Parathyroid adenoma (tissue), 2 donors: ENCODE measurements at regions not wholly inside any gene's neighbourhood (a gene's known extent, or its start where the extent isn't known, plus 50 kb on each side); places are given as distances from the start of the nearest gene placed in this dataset.

Source experiments
- H2AFZ ChIP-seq: fragments of 300-600 bp; sonication (generic); one replicate; pipeline ENCODE4 v1.7.0; 2017; ENCODE audit warnings: antibody characterized with exemption, mild to moderate bottlenecking
- H3K27ac ChIP-seq: fragments of 300-600 bp; sonication (generic); one replicate; pipeline ENCODE4 v1.7.0; 2017
- H3K27me3 ChIP-seq: fragments of 300-600 bp; sonication (generic); one replicate; pipeline ENCODE4 v1.7.0; 2017; ENCODE audit warnings: low read length; ENCODE audit not compliant: control insufficient read depth, insufficient read depth
- H3K36me3 ChIP-seq: fragments of 300-600 bp; sonication (generic); one replicate; pipeline ENCODE4 v1.7.0; 2017; ENCODE audit warnings: low read length; ENCODE audit not compliant: control insufficient read depth, insufficient read depth
- H3K4me1 ChIP-seq: fragments of 300-600 bp; sonication (generic); one replicate; pipeline ENCODE4 v1.7.0; 2017; ENCODE audit warnings: control low read depth
- H3K4me2 ChIP-seq: fragments of 300-600 bp; sonication (generic); one replicate; pipeline ENCODE4 v1.7.0; 2017; ENCODE audit warnings: low read length
- H3K4me3 ChIP-seq: fragments of 300-600 bp; sonication (generic); one replicate; pipeline ENCODE4 v1.7.0; 2017; ENCODE audit warnings: low read depth, low read length
- H3K79me2 ChIP-seq: fragments of 300-600 bp; sonication (generic); one replicate; pipeline ENCODE4 v1.7.0; 2017; ENCODE audit warnings: control low read depth
- H3K9ac ChIP-seq: fragments of 300-600 bp; sonication (generic); one replicate; pipeline ENCODE4 v1.7.0; 2017; ENCODE audit warnings: mild to moderate bottlenecking
- H3K9me3 ChIP-seq: fragments of 300-600 bp; sonication (generic); one replicate; pipeline ENCODE4 v1.7.0; 2017; ENCODE audit warnings: low read length; ENCODE audit not compliant: control insufficient read depth
- TF ChIP-seq, protein P1 (sequence below): fragments of 300-600 bp; sonication (generic); IDR thresholded peaks from one replicate; pipeline ENCODE4 v1.7.0; 2017; ENCODE audit warnings: antibody characterized with exemption, mild to moderate bottlenecking
- donor health status: primary hyperparathyroidism.

DNA sequence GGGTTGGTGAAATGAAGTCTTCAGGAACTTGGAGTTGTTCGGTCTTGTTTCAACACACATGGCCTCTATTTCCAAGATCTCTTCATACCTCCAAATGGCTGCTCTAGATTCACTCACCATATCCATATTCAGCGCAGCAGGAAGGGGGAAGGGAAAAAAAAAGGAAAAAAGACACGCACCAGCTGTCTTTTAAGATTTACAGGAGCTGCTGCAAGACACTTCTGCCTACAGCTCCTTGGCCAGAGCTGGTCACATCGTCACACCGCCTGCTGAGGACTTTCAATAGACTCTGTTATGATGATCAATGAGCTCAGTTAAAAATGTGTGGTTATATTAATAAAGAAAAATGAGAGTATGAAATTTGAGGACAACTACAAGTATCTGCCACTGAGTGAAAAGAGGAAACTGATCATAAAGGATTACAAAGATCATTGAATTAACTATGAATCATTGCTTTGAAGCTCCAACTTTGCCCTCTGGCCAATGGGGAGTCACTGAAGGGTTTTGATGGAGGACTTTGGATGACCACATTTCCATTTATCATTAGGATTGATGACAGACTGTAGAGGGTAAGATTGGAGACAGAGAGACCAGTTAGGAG, 182.1 kb upstream of the HMGA2 start:
- Histone ChIP-seq H3K9ac (no peak overlapping the region), H3K4me3 (no peak overlapping the region), H3K4me2 (no peak overlapping the region), H3K79me2 (no peaks in the 10 kb centered on the region), H3K4me1 (no peaks in the 10 kb centered on the region), H3K9me3 (no peaks in the 10 kb centered on the region), H3K27me3 (no peaks in the 10 kb centered on the region), H3K27ac (no peak overlapping the region), H3K36me3 (no peaks in the 10 kb centered on the region), H2AFZ (no peak overlapping the region)
- TF ChIP-seq, protein P1, sequence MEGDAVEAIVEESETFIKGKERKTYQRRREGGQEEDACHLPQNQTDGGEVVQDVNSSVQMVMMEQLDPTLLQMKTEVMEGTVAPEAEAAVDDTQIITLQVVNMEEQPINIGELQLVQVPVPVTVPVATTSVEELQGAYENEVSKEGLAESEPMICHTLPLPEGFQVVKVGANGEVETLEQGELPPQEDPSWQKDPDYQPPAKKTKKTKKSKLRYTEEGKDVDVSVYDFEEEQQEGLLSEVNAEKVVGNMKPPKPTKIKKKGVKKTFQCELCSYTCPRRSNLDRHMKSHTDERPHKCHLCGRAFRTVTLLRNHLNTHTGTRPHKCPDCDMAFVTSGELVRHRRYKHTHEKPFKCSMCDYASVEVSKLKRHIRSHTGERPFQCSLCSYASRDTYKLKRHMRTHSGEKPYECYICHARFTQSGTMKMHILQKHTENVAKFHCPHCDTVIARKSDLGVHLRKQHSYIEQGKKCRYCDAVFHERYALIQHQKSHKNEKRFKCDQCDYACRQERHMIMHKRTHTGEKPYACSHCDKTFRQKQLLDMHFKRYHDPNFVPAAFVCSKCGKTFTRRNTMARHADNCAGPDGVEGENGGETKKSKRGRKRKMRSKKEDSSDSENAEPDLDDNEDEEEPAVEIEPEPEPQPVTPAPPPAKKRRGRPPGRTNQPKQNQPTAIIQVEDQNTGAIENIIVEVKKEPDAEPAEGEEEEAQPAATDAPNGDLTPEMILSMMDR, result no peak

DNA sequence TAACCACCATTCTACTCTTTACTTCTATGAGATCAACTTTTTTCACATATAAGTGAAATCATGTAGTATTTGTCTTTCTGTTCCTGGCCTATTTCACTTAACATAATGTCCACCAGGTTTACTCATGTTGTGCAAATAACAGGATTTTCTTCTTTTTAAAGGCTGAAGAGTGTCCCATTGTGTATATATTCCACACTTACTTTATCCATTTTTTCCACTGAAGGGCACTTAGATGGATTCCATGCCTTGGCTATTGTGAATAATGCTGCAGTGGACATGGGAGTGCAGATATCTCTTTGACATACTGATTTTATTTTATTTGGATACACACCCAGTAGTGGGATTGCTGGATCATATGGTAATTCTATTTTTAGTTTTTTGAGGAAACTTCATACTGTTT, 181.1 kb upstream of the HMGA2 start:
- Histone ChIP-seq H2AFZ (no peak overlapping the region), H3K9me3 (no peaks in the 10 kb centered on the region), H3K36me3 (no peaks in the 10 kb centered on the region), H3K27me3 (no peaks in the 10 kb centered on the region), H3K27ac (no peak overlapping the region), H3K4me3 (no peak overlapping the region), H3K79me2 (no peaks in the 10 kb centered on the region), H3K4me2 (no peak overlapping the region), H3K4me1 (no peaks in the 10 kb centered on the region), H3K9ac (no peak overlapping the region)
- TF ChIP-seq, protein P1, result no peak

DNA sequence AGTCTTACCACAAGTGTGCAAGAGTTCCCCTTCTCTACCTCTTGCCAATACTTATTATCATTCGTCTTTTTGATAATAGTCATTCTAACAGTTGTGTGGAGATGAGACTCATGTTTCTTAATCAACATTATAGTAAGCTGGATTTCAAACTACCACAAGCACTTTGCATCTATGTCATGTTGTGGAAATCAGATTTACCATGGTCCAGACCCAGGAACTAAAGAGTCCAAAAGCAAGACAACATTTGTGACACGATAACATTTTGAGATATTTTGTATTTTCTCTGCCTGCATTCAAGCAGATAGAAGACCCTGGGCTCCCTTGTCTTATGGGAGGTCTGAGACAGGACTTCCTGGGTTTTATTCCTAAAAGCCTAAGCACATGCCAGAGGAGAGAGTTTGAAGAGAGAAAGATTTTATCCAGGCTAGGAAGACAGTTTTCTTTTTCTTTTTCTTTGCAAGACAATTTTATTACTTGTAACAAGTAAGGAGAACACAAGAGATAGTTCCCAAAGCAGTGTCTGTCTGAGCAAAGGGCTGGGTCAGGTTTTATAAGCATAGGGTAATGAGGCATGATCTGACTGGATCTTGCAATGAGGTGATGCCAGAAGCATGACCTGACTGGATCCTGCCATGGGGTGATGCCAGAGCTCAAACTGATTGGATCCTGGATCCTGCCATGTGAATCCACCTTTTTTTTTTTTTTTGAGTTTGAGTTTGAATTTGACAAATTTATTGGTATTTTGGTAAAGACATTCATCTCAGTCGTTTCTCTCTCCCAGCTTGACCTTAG, 180.5 kb upstream of the HMGA2 start:
- TF ChIP-seq, protein P1, result no peak
- no peaks in the 10 kb centered on the region for H3K36me3 ChIP-seq
- H3K4me1 ChIP-seq, result no peaks in the 10 kb centered on the region
- no peaks in the 10 kb centered on the region for H3K9me3 ChIP-seq
- no peak overlapping the region for H3K27ac ChIP-seq
- H3K4me2 ChIP-seq, result no peak overlapping the region
- no peak overlapping the region for H3K9ac ChIP-seq
- H3K4me3 ChIP-seq, result no peak overlapping the region
- H3K79me2 ChIP-seq, result no peaks in the 10 kb centered on the region
- H2AFZ ChIP-seq, result no peak overlapping the region
- H3K27me3 ChIP-seq, result no peaks in the 10 kb centered on the region

DNA sequence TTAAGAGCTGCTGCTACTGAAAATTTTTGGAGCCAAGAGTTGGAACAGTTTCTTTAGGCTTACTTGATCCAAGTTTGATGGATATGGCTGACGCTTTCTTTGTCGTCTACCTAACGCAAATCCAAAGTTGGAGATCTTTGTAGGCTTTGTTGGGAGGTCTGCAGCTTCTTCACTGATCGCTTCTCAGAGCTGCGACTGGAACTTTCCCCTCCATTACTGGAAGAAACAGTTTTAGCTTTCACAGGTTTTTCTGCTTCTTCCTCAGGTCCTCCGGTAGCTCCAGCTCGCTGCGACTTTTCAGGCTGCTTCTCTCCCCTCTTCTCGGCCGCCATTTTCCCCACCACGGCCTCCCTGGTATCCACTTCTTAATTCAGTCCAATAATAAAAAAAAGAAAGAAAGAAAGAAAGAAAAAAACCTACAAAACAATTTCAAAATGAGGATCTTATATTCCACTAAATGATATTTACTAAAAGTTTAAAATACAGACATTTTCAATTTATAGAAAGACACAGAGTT, 178.1 kb upstream of the HMGA2 start:
- Histone ChIP-seq H3K27ac (no peak overlapping the region), H3K27me3 (no peaks in the 10 kb centered on the region), H3K9ac (no peak overlapping the region), H3K4me2 (no peak overlapping the region), H2AFZ (no peak overlapping the region), H3K79me2 (no peaks in the 10 kb centered on the region), H3K36me3 (no peaks in the 10 kb centered on the region), H3K9me3 (no peaks in the 10 kb centered on the region), H3K4me1 (no peaks in the 10 kb centered on the region), H3K4me3 (no peak overlapping the region)
- TF ChIP-seq, protein P1, result no peak
